ENCODE measurements at regions not wholly inside any gene's neighbourhood (a gene's known extent, or its start where the extent isn't known, plus 50 kb on each side); places are given as distances from the start of the nearest gene placed in this dataset.

DNA sequence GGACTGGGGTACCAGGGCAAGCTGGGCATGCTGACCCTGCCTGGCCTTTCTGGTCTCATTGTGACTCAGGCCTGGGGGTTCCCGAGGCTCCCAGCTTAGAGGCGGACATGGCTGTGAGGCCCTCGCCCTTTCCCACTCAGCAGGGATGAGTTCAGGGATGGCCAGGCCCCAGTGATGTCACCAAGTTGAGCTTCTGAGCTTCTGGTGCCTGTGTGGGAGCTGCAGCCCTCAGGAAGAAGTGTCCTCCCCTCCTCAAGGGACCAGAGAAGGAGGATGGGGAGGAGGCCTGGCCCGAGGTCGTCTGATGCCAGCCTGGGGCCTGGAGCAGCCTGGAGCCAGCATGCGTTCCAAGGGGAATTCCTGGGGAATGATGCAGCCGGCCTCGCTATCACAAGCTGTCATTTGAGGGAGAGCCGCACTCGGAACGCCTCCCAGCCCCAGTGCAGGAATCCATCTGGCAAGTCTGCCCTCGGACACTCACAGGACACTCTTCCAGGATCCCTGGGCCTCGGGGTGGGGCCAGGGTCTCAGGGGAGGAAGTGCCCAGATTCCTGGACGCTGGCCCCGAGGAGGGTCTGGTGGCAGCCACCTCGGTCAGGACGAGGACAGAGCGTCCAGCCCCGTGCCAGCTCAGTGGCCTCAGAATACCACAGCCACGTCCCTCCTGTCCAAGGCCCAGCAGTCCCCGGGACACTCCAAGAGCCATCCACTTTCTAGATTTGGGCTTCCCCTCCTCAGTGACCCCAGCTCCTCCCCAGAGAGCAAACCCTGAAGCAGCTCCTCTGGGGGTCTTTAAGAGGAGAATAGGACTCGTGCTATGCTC lies 61.2 kb upstream of the GPC1 start:
- no peak overlapping the region for H3K4me3 ChIP-seq
- peak; percentile 37 to 70 for DNase-seq
- peak; percentile 19 to 65 for ATAC-seq (ENCODE audit: low FRiP score in 2 of 2)
- H3K27me3 ChIP-seq = no peaks in the 10 kb centered on the region
- 51 to 71% methylated on average over 1 to 19 of the region's 22 CpGs for WGBS, 2 donors
- H3K4me1 ChIP-seq = peaks cover 3 to 15% (median 13%) of the 10 kb centered on the region in 4 donors
- no peaks in the 10 kb centered on the region for H3K36me3 ChIP-seq
- H3K27ac ChIP-seq = peak overlapping the region; percentile 40 to 68 (median 54)
- H3K9me3 ChIP-seq = no peaks in the 10 kb centered on the region
- peak; percentile 39 to 48 for TF ChIP-seq POLR2AphosphoS5 (IDR thresholded peaks at IDR 0.05)
- no peak for TF ChIP-seq POLR2A (IDR thresholded peaks at IDR 0.05)
- TF ChIP-seq, protein P1, sequence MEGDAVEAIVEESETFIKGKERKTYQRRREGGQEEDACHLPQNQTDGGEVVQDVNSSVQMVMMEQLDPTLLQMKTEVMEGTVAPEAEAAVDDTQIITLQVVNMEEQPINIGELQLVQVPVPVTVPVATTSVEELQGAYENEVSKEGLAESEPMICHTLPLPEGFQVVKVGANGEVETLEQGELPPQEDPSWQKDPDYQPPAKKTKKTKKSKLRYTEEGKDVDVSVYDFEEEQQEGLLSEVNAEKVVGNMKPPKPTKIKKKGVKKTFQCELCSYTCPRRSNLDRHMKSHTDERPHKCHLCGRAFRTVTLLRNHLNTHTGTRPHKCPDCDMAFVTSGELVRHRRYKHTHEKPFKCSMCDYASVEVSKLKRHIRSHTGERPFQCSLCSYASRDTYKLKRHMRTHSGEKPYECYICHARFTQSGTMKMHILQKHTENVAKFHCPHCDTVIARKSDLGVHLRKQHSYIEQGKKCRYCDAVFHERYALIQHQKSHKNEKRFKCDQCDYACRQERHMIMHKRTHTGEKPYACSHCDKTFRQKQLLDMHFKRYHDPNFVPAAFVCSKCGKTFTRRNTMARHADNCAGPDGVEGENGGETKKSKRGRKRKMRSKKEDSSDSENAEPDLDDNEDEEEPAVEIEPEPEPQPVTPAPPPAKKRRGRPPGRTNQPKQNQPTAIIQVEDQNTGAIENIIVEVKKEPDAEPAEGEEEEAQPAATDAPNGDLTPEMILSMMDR (IDR thresholded peaks at IDR 0.05) = no peak
- no peak for TF ChIP-seq EP300 (IDR thresholded peaks at IDR 0.05)

DNA sequence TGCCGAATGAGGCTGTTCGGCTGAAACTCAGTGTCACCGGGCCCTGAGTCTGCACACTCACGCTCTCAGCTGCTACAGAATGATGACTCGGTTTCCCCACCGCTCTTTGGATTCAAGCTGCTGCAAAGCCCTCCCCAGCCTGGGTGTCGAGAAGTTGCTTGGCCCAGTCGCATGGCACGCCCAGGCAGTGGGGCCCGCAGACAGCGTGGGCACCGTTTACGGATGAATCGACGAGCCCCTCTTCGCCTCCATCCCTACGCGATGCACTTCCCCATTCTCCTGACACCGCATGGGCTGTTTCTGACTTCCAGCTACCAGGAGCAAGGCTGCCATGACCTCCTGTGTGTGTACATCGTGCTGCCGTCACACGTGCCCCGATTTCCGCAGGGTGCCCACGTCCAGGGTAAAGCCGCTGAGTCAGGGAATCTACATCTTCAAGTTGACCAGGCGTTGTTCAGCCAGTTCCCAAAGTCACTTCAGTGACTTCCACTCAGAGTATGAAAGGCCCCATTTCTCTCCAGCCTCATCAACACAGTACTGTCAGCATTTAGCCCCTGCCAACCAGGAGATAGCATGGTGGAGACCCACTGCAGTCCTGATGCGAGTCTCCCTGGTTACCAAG lies 60.3 kb upstream of the GPC1 start:
- H3K27me3 ChIP-seq = no peaks in the 10 kb centered on the region
- ATAC-seq (ENCODE audit: low FRiP score in 2 of 2) (no peak), DNase-seq (peak in 1 of 2 donors; percentile 78)
- no peak overlapping the region for H3K4me3 ChIP-seq
- H3K4me1 ChIP-seq = peaks cover 3 to 8% (median 6%) of the 10 kb centered on the region in 4 donors
- WGBS, 2 donors = 93 to 95% methylated on average over 28 of the region's 28 CpGs
- no peaks in the 10 kb centered on the region for H3K36me3 ChIP-seq
- H3K9me3 ChIP-seq = no peaks in the 10 kb centered on the region
- TF ChIP-seq, protein P1 (IDR thresholded peaks at IDR 0.05) = no peak
- TF ChIP-seq POLR2AphosphoS5 (IDR thresholded peaks at IDR 0.05) = no peak
- TF ChIP-seq EP300 (IDR thresholded peaks at IDR 0.05) = no peak
- no peak for TF ChIP-seq POLR2A (IDR thresholded peaks at IDR 0.05)
- H3K27ac ChIP-seq = peak overlapping the region in 3 of 4 donors; percentile 41 to 68 (median 67)

DNA sequence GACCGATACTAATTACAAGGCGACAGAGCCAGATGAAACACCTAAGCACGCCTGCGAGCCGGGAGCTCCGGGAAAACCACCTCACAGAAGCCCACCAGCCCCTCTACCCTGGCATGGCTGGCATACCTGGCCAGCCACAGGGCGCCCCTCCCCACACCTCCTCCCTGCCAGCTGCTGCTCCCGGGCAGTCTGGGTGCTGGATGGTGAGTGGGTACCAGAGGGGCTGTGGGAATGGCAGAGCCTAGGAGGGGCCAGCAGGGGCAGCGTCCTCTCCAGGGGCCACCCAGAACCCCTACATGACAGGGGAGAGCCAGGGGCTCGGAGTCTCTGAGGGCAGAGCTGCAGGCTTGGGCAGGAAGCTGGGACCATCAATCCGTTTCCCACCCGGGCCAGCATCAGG lies 58.7 kb upstream of the GPC1 start:
- no peak overlapping the region for H3K27ac ChIP-seq
- H3K9me3 ChIP-seq = no peaks in the 10 kb centered on the region
- ATAC-seq (ENCODE audit: low FRiP score in 2 of 2) (no peak), DNase-seq (peak in 1 of 2 donors; percentile 58)
- H3K36me3 ChIP-seq = no peaks in the 10 kb centered on the region
- H3K4me3 ChIP-seq = no peak overlapping the region
- WGBS, 2 donors = 64 to 81% methylated on average over 7 to 12 of the region's 12 CpGs
- no peaks in the 10 kb centered on the region for H3K27me3 ChIP-seq
- H3K4me1 ChIP-seq = peaks cover 0 to 4% (median 2%) of the 10 kb centered on the region in 4 donors
- TF ChIP-seq EP300 (IDR thresholded peaks at IDR 0.05) (no peak), POLR2A (IDR thresholded peaks at IDR 0.05) (no peak)

DNA sequence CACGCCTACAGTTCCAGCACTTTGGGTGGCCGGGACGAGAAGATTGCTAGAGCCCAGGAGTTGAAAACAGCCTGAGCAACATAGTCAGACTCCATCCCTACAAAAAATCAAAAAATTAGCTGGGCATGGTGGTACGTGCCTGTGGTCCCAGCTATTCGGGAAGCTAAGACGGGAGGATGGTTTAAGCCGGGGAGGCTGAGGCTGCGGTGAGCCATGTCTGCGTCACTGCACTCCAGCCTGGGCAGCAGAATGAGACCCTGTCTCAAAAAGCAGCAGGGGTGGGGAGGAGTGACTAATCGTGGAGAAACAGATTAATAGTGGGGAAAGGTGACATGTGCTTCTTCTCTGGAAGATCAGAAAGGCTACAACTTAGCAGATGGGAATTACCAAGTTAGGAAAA lies 58.1 kb upstream of the GPC1 start:
- TF ChIP-seq, protein P1 (IDR thresholded peaks at IDR 0.05) = no peak
- TF ChIP-seq POLR2AphosphoS5 (IDR thresholded peaks at IDR 0.05) (no peak), EP300 (IDR thresholded peaks at IDR 0.05) (no peak), POLR2A (IDR thresholded peaks at IDR 0.05) (no peak)
- 88 to 92% methylated on average over 10 of the region's 10 CpGs for WGBS, 2 donors
- H3K4me3 ChIP-seq = no peak overlapping the region
- no peaks in the 10 kb centered on the region for H3K9me3 ChIP-seq
- no peak overlapping the region for H3K27ac ChIP-seq
- DNase-seq (no peak), ATAC-seq (ENCODE audit: low FRiP score in 2 of 2) (no peak)
- peaks cover 0 to 4% (median 2%) of the 10 kb centered on the region in 4 donors for H3K4me1 ChIP-seq
- H3K27me3 ChIP-seq = no peaks in the 10 kb centered on the region
- H3K36me3 ChIP-seq = no peaks in the 10 kb centered on the region

DNA sequence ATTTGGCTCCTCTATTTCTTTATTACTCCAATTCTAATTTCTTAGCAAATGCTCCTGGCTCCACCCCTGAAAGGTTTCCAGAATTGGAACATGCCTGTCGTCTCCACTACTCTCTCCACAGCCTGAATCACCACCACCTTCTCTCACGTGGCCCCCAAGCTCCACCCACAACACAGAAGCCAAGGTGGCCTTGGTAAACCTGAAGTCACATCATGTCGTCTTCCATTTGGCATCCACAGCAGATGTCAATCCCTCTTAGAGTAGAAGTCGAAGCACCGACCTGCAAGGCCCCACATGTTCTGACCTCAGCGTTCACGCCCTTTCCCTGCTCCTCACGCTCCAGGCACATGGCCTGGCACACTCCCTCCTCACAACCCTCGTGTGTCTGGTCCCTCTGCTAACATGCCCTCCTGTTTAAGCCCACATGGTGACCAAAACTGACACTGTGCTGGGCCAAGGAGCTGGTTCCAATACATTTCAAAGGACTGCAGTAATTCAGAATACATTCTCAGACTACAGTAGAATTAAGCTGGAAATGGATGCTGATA lies 56.3 kb upstream of the GPC1 start:
- Histone ChIP-seq H3K27me3 (no peaks in the 10 kb centered on the region), H3K9me3 (no peaks in the 10 kb centered on the region), H3K36me3 (no peaks in the 10 kb centered on the region), H3K27ac (no peak overlapping the region), H3K4me1 (peaks cover 0 to 3% (median 0%) of the 10 kb centered on the region in 4 donors), H3K4me3 (no peak overlapping the region)
- WGBS, 2 donors = 80 to 85% methylated on average over 9 of the region's 9 CpGs
- TF ChIP-seq, protein P1 (IDR thresholded peaks at IDR 0.05) = no peak
- no peak for TF ChIP-seq POLR2A (IDR thresholded peaks at IDR 0.05)
- no peak for TF ChIP-seq EP300 (IDR thresholded peaks at IDR 0.05)
- no peak for TF ChIP-seq POLR2AphosphoS5 (IDR thresholded peaks at IDR 0.05)
- no peak for ATAC-seq (ENCODE audit: low FRiP score in 2 of 2)
- no peak for DNase-seq
